PC-3 (cell line): ENCODE measurements at regions not wholly inside any gene's neighbourhood (a gene's known extent, or its start where the extent isn't known, plus 50 kb on each side); places are given as distances from the start of the nearest gene placed in this dataset.
A peak's percentile ranks its signal among the peaks of the same experiment; 100 is the strongest.

Source experiments
- ATAC-seq: fragments of 200-7000 bp; cut with Tn5 transposase; 2 replicates; pipeline ENCODE4 v1.9.1; 2020; ENCODE audit warnings: mild to moderate bottlenecking, moderate library complexity
- BruUV-seq: library from RNA; stranded (reverse); fragments of 400-500 nt; replicated peaks from 2 replicates; lab custom pipeline; 2021; lab: Mats Ljungman, UMichigan
- CTCF ChIA-PET: fragments of 300-600 bp; sonication (Branson Sonifier 250); formaldehyde crosslinking; loops from one replicate; lab custom pipeline; 2022; ENCODE audit warnings: antibody characterized with exemption; lab: Charles Lee
- POLR2A ChIA-PET: fragments of 300-600 bp; sonication (Branson Sonifier 250); formaldehyde crosslinking; loops from one replicate; lab custom pipeline; 2022; ENCODE audit warnings: antibody characterized with exemption; ENCODE audit not compliant: unreplicated experiment; lab: Charles Lee
- DNase-seq: peaks from one replicate; pipeline ENCODE4 v3.0.0-alpha.2; 2015
- H2AFZ ChIP-seq: fragments of 300-600 bp; sonication (generic); 2 replicates; pipeline ENCODE4 v1.6.0; 2016; ENCODE audit warnings: antibody characterized with exemption, low read length
- H3F3A ChIP-seq: fragments of 300-600 bp; sonication (generic); one replicate; pipeline ENCODE4 v1.6.0; 2017; ENCODE audit warnings: antibody characterized with exemption, low read length, control low read depth, mild to moderate bottlenecking; ENCODE audit not compliant: unreplicated experiment
- H3K27ac ChIP-seq: fragments of 300-600 bp; sonication (generic); 2 replicates; pipeline ENCODE4 v1.5.1; 2016; ENCODE audit warnings: mild to moderate bottlenecking, low read length
- H3K27me3 ChIP-seq: fragments of 300-600 bp; sonication (generic); 2 replicates; pipeline ENCODE4 v1.6.1; 2016; ENCODE audit warnings: low read length, mixed read lengths
- H3K36me3 ChIP-seq: fragments of 300-600 bp; sonication (generic); 2 replicates; pipeline ENCODE4 v1.6.1; 2016; ENCODE audit warnings: low read depth, mixed run types, low read length, mixed read lengths
- H3K4me1 ChIP-seq: fragments of 300-600 bp; sonication (generic); 2 replicates; pipeline ENCODE4 v1.5.1; 2016; ENCODE audit warnings: low read length; ENCODE audit not compliant: insufficient read depth
- H3K4me2 ChIP-seq: fragments of 300-600 bp; sonication (generic); 2 replicates; pipeline ENCODE4 v1.6.0; 2016; ENCODE audit warnings: low read length
- H3K4me3 ChIP-seq: fragments of 300-600 bp; sonication (generic); 2 replicates; pipeline ENCODE4 v1.5.1; 2016; ENCODE audit warnings: mild to moderate bottlenecking, low read length, mixed read lengths
- H3K79me2 ChIP-seq: fragments of 300-600 bp; sonication (generic); 2 replicates; pipeline ENCODE4 v1.6.1; 2017; ENCODE audit warnings: low read length, mixed read lengths
- H3K9ac ChIP-seq: fragments of 300-600 bp; sonication (generic); 2 replicates; pipeline ENCODE4 v1.6.0; 2016; ENCODE audit warnings: mild to moderate bottlenecking, low read length
- H3K9me2 ChIP-seq: fragments of 300-600 bp; sonication (generic); replicated peaks from 2 replicates; pipeline ENCODE4 v1.6.1; 2016; ENCODE audit warnings: mixed run types, low read length, mixed read lengths
- H3K9me3 ChIP-seq: fragments of 300-600 bp; sonication (generic); 2 replicates; pipeline ENCODE4 v1.6.1; 2016; ENCODE audit warnings: low read length, mixed read lengths
- H4K20me1 ChIP-seq: fragments of 300-600 bp; sonication (generic); 2 replicates; pipeline ENCODE4 v1.6.1; 2016; ENCODE audit warnings: low read length, mixed read lengths
- CTCF ChIP-seq: fragments of 300-600 bp; sonication (generic); conservative IDR thresholded peaks from 2 replicates; pipeline ENCODE4 v1.5.1; 2017; ENCODE audit warnings: antibody characterized with exemption, low read depth, mild to moderate bottlenecking, low read length
- EZH2 ChIP-seq: fragments of 300-600 bp; sonication (generic); IDR thresholded peaks from one replicate; pipeline ENCODE4 v1.6.1; 2017; ENCODE audit warnings: antibody characterized with exemption, mild to moderate bottlenecking, low read length; ENCODE audit not compliant: unreplicated experiment
- EZH2phosphoT487 ChIP-seq: fragments of 300-600 bp; sonication (generic); IDR thresholded peaks from 2 replicates; pipeline ENCODE4 v1.6.1; 2018; ENCODE audit warnings: mild to moderate bottlenecking, antibody characterized with exemption, low read length, borderline replicate concordance
- intact Hi-C: fragments of 100-400 bp; cut with micrococcal nuclease; formaldehyde crosslinking; loops from 2 replicates; pipeline ENCODE4 v1.9.0; 2023

- intact Hi-C loops, result no loop called here
- H3K36me3 ChIP-seq, result no peaks in the 10 kb centered on the region
- no peaks in the 10 kb centered on the region for H3F3A ChIP-seq
- H3K27ac ChIP-seq, result no peak overlapping the region
- ATAC-seq, result no peak
- H3K4me2 ChIP-seq, result peak overlapping the region; percentile 39; the same call in 1 of the 2 replicates
- no peaks in the 10 kb centered on the region for H3K4me1 ChIP-seq
- H3K4me3 ChIP-seq, result no peak overlapping the region
- no peaks in the 10 kb centered on the region for H4K20me1 ChIP-seq
- POLR2A ChIA-PET, result no interaction called here
- no peak for TF ChIP-seq EZH2
- no peak for TF ChIP-seq CTCF
- no peak for TF ChIP-seq EZH2phosphoT487
- H3K79me2 ChIP-seq, result no peaks in the 10 kb centered on the region
- H3K27me3 ChIP-seq, result peaks cover 25% of the 10 kb centered on the region; the same call in 1 of the 2 replicates
- H3K9me3 ChIP-seq, result no peaks in the 10 kb centered on the region
- no peaks in the 10 kb centered on the region for H3K9me2 ChIP-seq
- CTCF ChIA-PET, result no interaction called here
- no peak overlapping the region for H3K9ac ChIP-seq
- no peak overlapping the region for H2AFZ ChIP-seq
- BruUV-seq, result no TSS peak
- DNase-seq, result no peak
These were observed 115.7 kb upstream of the MXRA5 start for GRCh38 chrX:3462166-3462508.

- Histone ChIP-seq H3K27ac (no peak overlapping the region), H3K4me1 (no peaks in the 10 kb centered on the region), H2AFZ (peak overlapping the region; percentile 18; the same call in 1 of the 2 replicates), H3K79me2 (no peaks in the 10 kb centered on the region), H4K20me1 (no peaks in the 10 kb centered on the region), H3K4me3 (peak overlapping the region; percentile 24; the same call in 1 of the 2 replicates), H3K9ac (no peak overlapping the region), H3K36me3 (no peaks in the 10 kb centered on the region), H3F3A (no peaks in the 10 kb centered on the region), H3K27me3 (peaks cover 25% of the 10 kb centered on the region; the same call in 1 of the 2 replicates), H3K9me3 (no peaks in the 10 kb centered on the region), H3K9me2 (no peaks in the 10 kb centered on the region), H3K4me2 (peak overlapping the region; percentile 39; the same call in 1 of the 2 replicates)
- BruUV-seq, result no TSS peak
- intact Hi-C loops, result no loop called here
- TF ChIP-seq EZH2 (no peak), CTCF (no peak), EZH2phosphoT487 (no peak)
- DNase-seq (peak; percentile 7), ATAC-seq (no peak)
- POLR2A ChIA-PET, result no interaction called here
- CTCF ChIA-PET, result no interaction called here
These were observed 115.1 kb upstream of the MXRA5 start for GRCh38 chrX:3461397-3462165.

- intact Hi-C loops, result no loop called here
- H3K27ac ChIP-seq, result no peak overlapping the region
- no peaks in the 10 kb centered on the region for H4K20me1 ChIP-seq
- no TSS peak for BruUV-seq
- H3K36me3 ChIP-seq, result no peaks in the 10 kb centered on the region
- H3K4me1 ChIP-seq, result no peaks in the 10 kb centered on the region
- DNase-seq, result no peak
- CTCF ChIA-PET, result no interaction called here
- no peak overlapping the region for H3K4me2 ChIP-seq
- POLR2A ChIA-PET, result no interaction called here
- H3K9me2 ChIP-seq, result no peaks in the 10 kb centered on the region
- H3K79me2 ChIP-seq, result no peaks in the 10 kb centered on the region
- H3K9ac ChIP-seq, result no peak overlapping the region
- TF ChIP-seq EZH2phosphoT487, result no peak
- no peak for TF ChIP-seq CTCF
- TF ChIP-seq EZH2, result no peak
- no peaks in the 10 kb centered on the region for H3K9me3 ChIP-seq
- no peak overlapping the region for H3K4me3 ChIP-seq
- peaks cover 24% of the 10 kb centered on the region; the same call in 1 of the 2 replicates for H3K27me3 ChIP-seq
- no peaks in the 10 kb centered on the region for H3F3A ChIP-seq
- ATAC-seq, result no peak
- no peak overlapping the region for H2AFZ ChIP-seq
These were observed 109.3 kb upstream of the MXRA5 start for GRCh38 chrX:3455796-3456195.
